Lower leg skin (tissue), 4 donors: ENCODE measurements at regions not wholly inside any gene's neighbourhood (a gene's known extent, or its start where the extent isn't known, plus 50 kb on each side); places are given as distances from the start of the nearest gene placed in this dataset.
"Not testable (repeated sequence)": the region's sequence is repeated elsewhere in the genome, so short reads cannot be mapped to it uniquely, and the experiment has no call there.

Experiments
- DNase-seq, 2 donors: peaks; one replicate each; pipeline ENCODE4 v3.0.0-alpha.2; 2019; ENCODE audit warnings: low spot score in 2 of 2
- H3K4me3 ChIP-seq: fragments of 200-600 bp; sonication (generic); 2 replicates; pipeline ENCODE4 v1.5.1; 2017; ENCODE audit warnings: mild to moderate bottlenecking, low read depth; ENCODE audit not compliant: poor library complexity, severe bottlenecking
- CTCF ChIP-seq, 3 donors: fragments of 450-650 bp; IDR thresholded peaks; one replicate each; pipeline ENCODE4 v1.5.1; 2016; ENCODE audit warnings: antibody characterized with exemption in 3 of 3, mild to moderate bottlenecking in 3 of 3, moderate library complexity in 2 of 3
- POLR2A ChIP-seq, 2 donors: fragments of 450-650 bp; IDR thresholded peaks; one replicate each; pipeline ENCODE4 v1.6.1; 2016 to 2017; ENCODE audit warnings: antibody characterized with exemption in 2 of 2, mild to moderate bottlenecking in 1 of 2, moderate library complexity in 1 of 2
- WGBS, 2 donors: methylation state at CpG; one replicate each; pipeline ENCODE4 v1.1.5; 2018; 5-methylcytosine and 5-hydroxymethylcytosine counted together
- intact Hi-C: fragments of 100-400 bp; cut with DNase I; formaldehyde crosslinking; loops from one replicate; pipeline ENCODE4 v1.15.0; 2023; ENCODE audit warnings: low total_unique reads

- 83 to 85% methylated on average over 5 of the region's 5 CpGs for WGBS, 2 donors
- TF ChIP-seq CTCF (IDR thresholded peaks at IDR 0.05) = no peak
- intact Hi-C loops = no loop called here
- DNase-seq = no peak
- no peak overlapping the region for H3K4me3 ChIP-seq
These were observed 58.4 kb upstream of the WAPL start for GRCh38 chr10:86579883-86580520.

GRCh38 chr10:86580521-86580891, 58.9 kb upstream of the WAPL start:
- 24 to 31% methylated on average over 1 of the region's 1 CpG for WGBS, 2 donors

GRCh38 chr10:86583983-86584382, 62.4 kb upstream of the WAPL start:
- intact Hi-C loops = loop anchor here (2.0 kb wide), 1 partner anchor 61 kb away; no protein-coding TSS in a partner anchor
- TF ChIP-seq CTCF (IDR thresholded peaks at IDR 0.05) (no peak), POLR2A (IDR thresholded peaks at IDR 0.05) (no peak)
- H3K4me3 ChIP-seq = no peak overlapping the region
- DNase-seq = no peak
- 54 to 72% methylated on average over 4 of the region's 4 CpGs for WGBS, 2 donors

More at GRCh38 chr10:86580521-86580891, 58.9 kb upstream of the WAPL start:
- no peak for DNase-seq
- intact Hi-C loops = no loop called here
- TF ChIP-seq POLR2A (IDR thresholded peaks at IDR 0.05) (no peak), CTCF (IDR thresholded peaks at IDR 0.05) (no peak)
- no peak overlapping the region for H3K4me3 ChIP-seq

- no peak overlapping the region for H3K4me3 ChIP-seq
- intact Hi-C loops = loop anchor here (2.0 to 5.0 kb wide), 2 partner anchors 62 to 188 kb away; no protein-coding TSS in a partner anchor
- peak; percentile 38 to 87 for DNase-seq
- no peak for TF ChIP-seq POLR2A (IDR thresholded peaks at IDR 0.05)
- no peak for TF ChIP-seq CTCF (IDR thresholded peaks at IDR 0.05)
- WGBS, 2 donors = 29 to 31% methylated on average over 13 of the region's 13 CpGs
These were observed 63.7 kb upstream of the WAPL start for GRCh38 chr10:86585037-86585929.

GRCh38 chr10:86586516-86586915, 64.9 kb upstream of the WAPL start:
- no peak overlapping the region for H3K4me3 ChIP-seq
- intact Hi-C loops = loop anchor here (5.0 kb wide), 1 partner anchor 189 kb away; no protein-coding TSS in a partner anchor
- 45 to 62% methylated on average over 4 of the region's 4 CpGs for WGBS, 2 donors
- no peak for DNase-seq
- TF ChIP-seq CTCF (IDR thresholded peaks at IDR 0.05) (no peak), POLR2A (IDR thresholded peaks at IDR 0.05) (no peak)

GRCh38 chr10:86588781-86589180, 65.6 kb upstream of the OPN4 start:
- DNase-seq = peak in 1 of 2 donors; percentile 63
- WGBS, 2 donors = 93 to 97% methylated on average over 14 of the region's 14 CpGs
- intact Hi-C loops = loop anchor here (5.0 kb wide), 1 partner anchor 191 kb away; no protein-coding TSS in a partner anchor

More at GRCh38 chr10:86588781-86589180, 65.6 kb upstream of the OPN4 start:
- not testable (repeated sequence) for H3K4me3 ChIP-seq
